HG03460 (cell line): ENCODE measurements at regions not wholly inside any gene's neighbourhood (a gene's known extent, or its start where the extent isn't known, plus 50 kb on each side); places are given as distances from the start of the nearest gene placed in this dataset.
"Not testable (repeated sequence)": the region's sequence is repeated elsewhere in the genome, so short reads cannot be mapped to it uniquely, and the experiment has no call there.

Experiments used
- ATAC-seq: cut with Tn5 transposase; IDR thresholded peaks from one replicate; pipeline ENCODE4 v1.9.1; 2021; ENCODE audit not compliant: unreplicated experiment

- ATAC-seq: no peak
These were observed 111.6 kb upstream of the BMAL1 start for GRCh38 chr11:13166036-13166435.

DNA sequence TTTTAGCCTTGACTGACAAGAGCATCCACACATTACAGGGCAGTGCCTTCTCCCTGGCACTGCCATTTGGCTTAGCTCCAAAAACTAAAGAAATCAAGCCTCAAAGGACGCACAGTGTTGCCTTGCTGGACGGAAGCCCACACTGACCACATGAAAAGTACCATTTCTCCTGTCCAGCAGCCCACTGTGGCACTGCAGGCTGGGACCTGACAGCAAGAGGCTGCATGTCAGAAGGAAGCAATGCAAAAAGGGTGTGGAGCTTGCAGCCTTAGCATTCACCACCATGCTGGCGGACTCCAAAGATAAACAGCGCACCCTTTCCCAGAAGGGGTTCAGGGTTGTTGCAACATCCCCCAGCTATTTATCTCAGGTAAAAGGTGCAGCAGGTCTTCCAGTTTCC lies 109.3 kb upstream of the BMAL1 start:
- ATAC-seq: no peak

DNA sequence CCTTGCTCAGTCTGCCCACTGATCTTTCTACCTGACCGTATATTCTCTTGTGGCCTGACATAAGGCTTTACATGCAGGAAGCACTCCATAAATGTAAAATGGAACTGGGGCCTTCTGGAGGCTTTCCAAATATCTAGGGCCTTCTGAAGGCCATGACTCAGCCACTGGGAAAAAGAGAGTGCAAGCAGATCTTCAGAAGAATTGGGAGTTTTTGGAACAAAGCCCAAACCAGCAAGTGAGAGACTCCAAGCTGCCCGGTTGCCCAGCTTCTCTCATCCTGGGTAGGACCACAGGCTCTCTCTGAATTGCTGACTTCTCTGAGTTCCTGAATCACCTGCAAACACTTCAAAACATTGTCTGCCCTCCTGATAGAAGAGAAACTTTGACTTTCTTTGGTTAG lies 107.9 kb upstream of the BMAL1 start:
- ATAC-seq: no peak

GRCh38 chr11:13174090-13174489 lies 103.5 kb upstream of the BMAL1 start:
- ATAC-seq: no peak

- ATAC-seq: no peak
These were observed 94.3 kb upstream of the BMAL1 start for GRCh38 chr11:13183094-13183825.

GRCh38 chr11:13183826-13184196 lies 93.8 kb upstream of the BMAL1 start:
- no peak for ATAC-seq

GRCh38 chr11:13184295-13184794 lies 93.2 kb upstream of the BMAL1 start:
- ATAC-seq: no peak

DNA sequence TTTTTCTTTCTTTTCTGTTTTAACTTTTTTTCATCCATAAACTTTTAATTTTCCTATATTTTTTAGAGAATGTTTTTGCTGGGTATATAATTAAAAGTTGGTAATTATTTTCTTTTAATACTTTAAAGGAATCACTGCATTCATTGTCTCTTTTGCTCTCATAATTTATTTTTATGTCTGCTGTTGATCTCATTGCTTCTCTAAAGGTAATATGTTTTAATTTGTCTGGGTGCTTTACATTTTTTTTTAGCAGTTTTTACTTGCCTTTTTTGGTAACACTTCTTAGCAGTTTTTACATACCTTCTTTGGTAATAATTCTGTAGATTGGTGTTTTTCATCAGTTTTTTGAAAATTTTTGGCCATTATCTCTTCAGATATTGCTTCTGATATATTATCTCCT lies 89.4 kb upstream of the BMAL1 start:
- ATAC-seq: no peak

DNA sequence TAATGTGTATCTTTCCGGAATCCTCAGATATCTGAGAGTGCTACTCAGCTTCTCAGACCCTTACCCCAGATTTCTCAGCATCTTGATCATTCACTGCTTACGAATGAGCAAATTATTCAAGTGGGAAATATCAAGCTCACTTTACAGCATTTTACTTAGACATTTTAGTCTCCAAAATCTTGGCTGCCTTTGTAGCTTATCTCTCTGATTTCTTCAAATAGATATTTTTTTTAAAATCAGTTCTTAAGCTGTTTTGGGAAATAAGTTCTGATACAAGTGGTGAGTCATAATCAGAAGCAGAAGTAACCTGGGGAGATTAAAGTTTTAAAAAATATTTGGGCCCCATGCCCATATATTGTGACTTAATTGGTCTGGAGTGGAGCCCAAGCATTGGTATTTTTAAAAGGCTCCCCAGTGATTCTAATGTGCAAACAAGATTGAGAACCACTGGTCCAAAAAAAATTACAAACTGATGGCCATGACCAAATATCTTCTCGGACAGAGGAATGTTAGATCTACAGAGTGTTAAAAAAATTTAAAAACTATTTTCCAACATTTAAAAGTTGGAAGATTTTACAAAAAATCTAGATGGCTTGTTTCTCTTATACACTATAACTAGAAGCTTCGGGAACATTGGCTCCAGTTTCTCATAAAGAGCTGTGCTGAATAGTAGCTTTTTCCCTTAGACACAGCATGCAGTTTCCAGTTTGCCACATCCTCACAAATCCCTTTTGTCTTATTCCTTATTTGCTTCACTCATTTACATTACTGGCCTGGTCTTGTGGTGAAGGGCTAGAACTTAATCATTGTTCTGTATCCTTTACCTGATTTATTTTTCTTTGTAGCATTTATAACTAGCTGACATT lies 87.8 kb upstream of the BMAL1 start:
- ATAC-seq: no peak

GRCh38 chr11:13193613-13194012 lies 84.0 kb upstream of the BMAL1 start:
- ATAC-seq: no peak

DNA sequence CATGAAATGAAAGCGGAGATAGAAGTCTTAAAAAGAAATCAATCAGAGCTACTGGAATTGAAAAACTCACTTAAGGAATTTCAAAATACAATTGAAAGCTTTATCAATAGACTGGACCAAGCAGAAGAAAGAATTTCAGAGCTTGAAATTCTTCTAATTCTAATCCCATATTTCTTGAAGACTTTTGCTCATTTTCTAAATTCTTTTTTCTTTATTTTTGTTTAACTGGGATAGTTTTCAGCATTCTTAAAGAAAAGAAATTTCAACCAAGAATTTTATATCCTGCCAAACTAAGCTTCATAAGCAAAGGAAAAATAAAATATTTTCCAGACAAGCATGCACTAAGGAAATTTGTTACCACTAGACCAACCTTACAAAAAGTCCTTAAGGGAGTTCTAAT lies 80.2 kb upstream of the BMAL1 start:
- ATAC-seq: not testable (repeated sequence)

DNA sequence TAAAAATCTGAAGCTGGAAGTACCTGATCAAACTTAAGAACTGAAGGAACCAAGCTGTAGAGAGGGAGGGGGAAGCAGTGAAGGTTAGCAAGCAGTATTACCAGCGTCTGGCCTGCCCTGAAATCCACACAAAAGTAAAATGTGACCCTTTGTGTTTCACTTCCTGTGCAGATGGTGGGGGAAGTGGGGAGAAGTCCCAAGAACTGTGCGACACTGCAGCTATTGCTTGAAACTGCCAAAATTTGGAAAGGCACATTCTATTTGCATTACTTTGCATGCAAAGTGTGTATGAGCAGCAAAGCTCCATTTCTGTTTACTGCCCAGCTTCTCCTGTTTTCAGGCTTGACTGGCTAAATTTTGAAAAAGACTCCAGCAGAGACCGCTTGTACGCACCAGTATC lies 72.1 kb upstream of the BMAL1 start:
- peak; percentile 80 for ATAC-seq

DNA sequence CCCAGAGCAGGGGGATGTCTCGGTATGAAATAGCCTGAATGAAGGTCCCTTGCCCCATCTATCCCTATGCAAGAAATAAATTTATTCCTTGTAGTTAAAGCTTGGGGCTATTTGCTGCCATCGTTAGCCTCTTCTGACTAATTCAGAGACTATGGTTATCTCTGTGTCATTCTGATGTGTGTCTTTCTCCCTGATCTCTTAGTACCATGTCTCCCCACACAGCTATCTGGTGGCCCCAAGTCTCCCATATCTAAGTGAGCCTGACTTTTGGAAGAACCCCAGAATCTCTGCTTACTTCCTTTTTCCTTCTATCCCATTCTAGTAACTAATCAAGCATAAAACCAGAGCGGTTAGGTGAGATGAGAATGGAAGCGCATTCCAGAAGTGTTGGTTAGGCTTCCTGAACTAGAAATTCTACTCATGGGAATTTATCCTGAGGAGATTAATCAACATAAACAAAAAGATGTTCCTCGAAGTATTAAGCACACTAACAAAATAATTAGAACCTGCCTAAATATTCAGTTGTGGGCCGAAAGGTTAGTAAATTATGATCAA lies 71.4 kb upstream of the BMAL1 start:
- peak; percentile 32 for ATAC-seq

DNA sequence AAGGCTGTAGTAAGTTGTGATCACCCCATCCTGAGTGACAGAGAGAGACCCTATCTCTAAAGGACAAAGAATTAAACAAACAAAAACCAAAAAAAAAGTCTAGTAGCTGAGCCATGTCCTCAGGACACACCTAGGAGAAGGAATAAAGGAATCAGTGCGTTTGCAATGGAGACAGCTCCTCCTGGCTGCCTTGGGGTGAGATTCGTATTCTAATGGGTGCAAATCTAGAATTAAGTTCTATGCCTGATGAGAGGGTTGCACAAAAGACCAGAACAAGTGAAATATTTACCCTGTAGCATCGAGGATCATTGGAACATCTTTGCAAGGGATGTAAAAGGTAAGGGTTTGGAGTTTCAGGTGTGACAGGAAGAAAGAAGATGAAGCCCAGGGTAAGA lies 70.3 kb upstream of the BMAL1 start:
- no peak for ATAC-seq

- no peak for ATAC-seq
These were observed 69.7 kb upstream of the BMAL1 start for GRCh38 chr11:13207665-13208594.

GRCh38 chr11:13208921-13209320 lies 68.7 kb upstream of the BMAL1 start:
- ATAC-seq: no peak

- ATAC-seq: no peak
These were observed 68.2 kb upstream of the BMAL1 start for GRCh38 chr11:13209379-13209778.

- no peak for ATAC-seq
These were observed 67.2 kb upstream of the BMAL1 start for GRCh38 chr11:13210424-13210823.

- no peak for ATAC-seq
These were observed 63.3 kb upstream of the BMAL1 start for GRCh38 chr11:13214276-13214675.

DNA sequence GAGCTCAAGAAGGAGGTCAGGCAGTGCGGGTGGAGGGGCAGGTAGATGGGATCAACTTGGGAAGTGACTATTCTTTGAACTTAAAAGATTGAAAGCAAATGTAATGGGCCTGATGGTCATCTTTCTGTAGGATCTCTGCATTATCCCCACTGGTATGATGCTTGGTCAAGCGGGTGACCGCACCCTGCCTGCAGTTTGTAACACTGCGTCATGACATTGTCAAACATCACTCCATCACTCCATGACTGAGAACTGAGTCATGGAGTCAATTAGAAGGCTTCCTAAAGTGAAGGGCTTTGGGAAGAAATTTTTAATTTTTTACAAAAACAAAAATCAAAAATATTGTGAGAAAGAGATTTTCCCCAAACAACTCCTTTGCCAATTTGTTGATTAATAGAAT lies 62.4 kb upstream of the BMAL1 start:
- no peak for ATAC-seq
